Esophagus muscularis mucosa (tissue), 4 donors: ENCODE measurements at regions not wholly inside any gene's neighbourhood (a gene's known extent, or its start where the extent isn't known, plus 50 kb on each side); places are given as distances from the start of the nearest gene placed in this dataset.

Experiments used
- EP300 ChIP-seq: sonication (generic); formaldehyde crosslinking; IDR thresholded peaks from one replicate; pipeline ENCODE4 v1.6.1; 2017; ENCODE audit warnings: antibody characterized with exemption
- POLR2A ChIP-seq: fragments of 450-650 bp; IDR thresholded peaks from one replicate; pipeline ENCODE4 v1.6.1; 2017; ENCODE audit warnings: antibody characterized with exemption, moderate library complexity, mild to moderate bottlenecking, low read depth
- POLR2AphosphoS5 ChIP-seq, 2 donors: sonication (generic); formaldehyde crosslinking; IDR thresholded peaks; one replicate each; pipeline ENCODE4 v1.6.1; 2017; ENCODE audit warnings: antibody characterized with exemption in 2 of 2
- TF ChIP-seq, protein P1 (sequence below), 3 experiments: fragments of 200-600 bp in 2 of 3; fragments of 450-650 bp in 1 of 3; sonication (generic) in 2 of 3; IDR thresholded peaks; one replicate each; pipeline ENCODE4 v1.5.1; 2017 to 2019; ENCODE audit warnings: antibody characterized with exemption in 3 of 3, mild to moderate bottlenecking in 2 of 3, moderate library complexity in 1 of 3

DNA sequence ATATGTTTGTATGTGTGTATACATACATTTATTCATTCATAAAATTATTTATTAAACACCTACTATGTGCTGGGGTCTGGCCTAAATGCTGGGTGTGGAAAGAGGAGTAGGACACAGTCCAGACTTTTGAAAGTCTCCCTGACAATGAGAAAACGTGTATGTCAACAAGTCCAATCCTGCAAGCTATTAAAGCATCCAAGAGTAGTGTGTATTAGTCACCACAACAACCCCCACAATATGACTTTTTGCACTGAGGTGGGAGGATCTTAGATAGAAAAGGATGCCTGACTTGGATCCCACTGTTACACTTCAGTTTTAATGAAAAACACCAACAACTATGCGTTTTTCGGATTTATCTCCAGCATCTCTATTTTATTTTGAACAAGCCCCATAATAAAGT lies 446.4 kb downstream of the EPHA4 start:
- TF ChIP-seq POLR2AphosphoS5 (IDR thresholded peaks at IDR 0.05), result no peak
- TF ChIP-seq POLR2A, result no peak
- TF ChIP-seq EP300, result no peak
- TF ChIP-seq, protein P1, sequence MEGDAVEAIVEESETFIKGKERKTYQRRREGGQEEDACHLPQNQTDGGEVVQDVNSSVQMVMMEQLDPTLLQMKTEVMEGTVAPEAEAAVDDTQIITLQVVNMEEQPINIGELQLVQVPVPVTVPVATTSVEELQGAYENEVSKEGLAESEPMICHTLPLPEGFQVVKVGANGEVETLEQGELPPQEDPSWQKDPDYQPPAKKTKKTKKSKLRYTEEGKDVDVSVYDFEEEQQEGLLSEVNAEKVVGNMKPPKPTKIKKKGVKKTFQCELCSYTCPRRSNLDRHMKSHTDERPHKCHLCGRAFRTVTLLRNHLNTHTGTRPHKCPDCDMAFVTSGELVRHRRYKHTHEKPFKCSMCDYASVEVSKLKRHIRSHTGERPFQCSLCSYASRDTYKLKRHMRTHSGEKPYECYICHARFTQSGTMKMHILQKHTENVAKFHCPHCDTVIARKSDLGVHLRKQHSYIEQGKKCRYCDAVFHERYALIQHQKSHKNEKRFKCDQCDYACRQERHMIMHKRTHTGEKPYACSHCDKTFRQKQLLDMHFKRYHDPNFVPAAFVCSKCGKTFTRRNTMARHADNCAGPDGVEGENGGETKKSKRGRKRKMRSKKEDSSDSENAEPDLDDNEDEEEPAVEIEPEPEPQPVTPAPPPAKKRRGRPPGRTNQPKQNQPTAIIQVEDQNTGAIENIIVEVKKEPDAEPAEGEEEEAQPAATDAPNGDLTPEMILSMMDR (IDR thresholded peaks at IDR 0.05), result no peak
